ENCODE measurements at regions not wholly inside any gene's neighbourhood (a gene's known extent, or its start where the extent isn't known, plus 50 kb on each side); places are given as distances from the start of the nearest gene placed in this dataset.

GRCh38 chr7:42677751-42678699, 233.8 kb downstream of the C7orf25 start:
- H3K36me3 ChIP-seq, result no peaks in the 10 kb centered on the region
- no peaks in the 10 kb centered on the region for H3K4me1 ChIP-seq (ENCODE audit: control insufficient read depth in 1 of 2, insufficient read depth in 1 of 2, low read depth in 1 of 2, low read length in 1 of 2)
- H3K9me3 ChIP-seq, result no peaks in the 10 kb centered on the region
- TF ChIP-seq CTCF (IDR thresholded peaks at IDR 0.05), result no peak
- no peak overlapping the region for H3K27ac ChIP-seq
- H3K4me3 ChIP-seq (ENCODE audit: low read depth in 1 of 2, low read length in 1 of 2), result no peak overlapping the region
- no peaks in the 10 kb centered on the region for H3K27me3 ChIP-seq

- no peaks in the 10 kb centered on the region for H3K27me3 ChIP-seq
- TF ChIP-seq CTCF (IDR thresholded peaks at IDR 0.05), result no peak
- no peak overlapping the region for H3K27ac ChIP-seq
- H3K4me3 ChIP-seq (ENCODE audit: low read depth in 1 of 2, low read length in 1 of 2), result no peak overlapping the region
- H3K36me3 ChIP-seq, result no peaks in the 10 kb centered on the region
- H3K9me3 ChIP-seq, result no peaks in the 10 kb centered on the region
- H3K4me1 ChIP-seq (ENCODE audit: control insufficient read depth in 1 of 2, insufficient read depth in 1 of 2, low read depth in 1 of 2, low read length in 1 of 2), result no peaks in the 10 kb centered on the region
Observed at GRCh38 chr7:42674541-42674940, 237.3 kb downstream of the C7orf25 start.

- H3K4me1 ChIP-seq (ENCODE audit: control insufficient read depth in 1 of 2, insufficient read depth in 1 of 2, low read depth in 1 of 2, low read length in 1 of 2), result no peaks in the 10 kb centered on the region
- no peak overlapping the region for H3K27ac ChIP-seq
- TF ChIP-seq CTCF (IDR thresholded peaks at IDR 0.05), result no peak
- H3K9me3 ChIP-seq, result no peaks in the 10 kb centered on the region
- no peaks in the 10 kb centered on the region for H3K27me3 ChIP-seq
- no peaks in the 10 kb centered on the region for H3K36me3 ChIP-seq
- H3K4me3 ChIP-seq (ENCODE audit: low read depth in 1 of 2, low read length in 1 of 2), result no peak overlapping the region
Observed at GRCh38 chr7:42673951-42674350, 237.9 kb downstream of the C7orf25 start.

- Histone ChIP-seq H3K36me3 (no peaks in the 10 kb centered on the region), H3K27ac (no peak overlapping the region), H3K27me3 (no peaks in the 10 kb centered on the region), H3K4me1 (ENCODE audit: control insufficient read depth in 1 of 2, insufficient read depth in 1 of 2, low read depth in 1 of 2, low read length in 1 of 2) (no peaks in the 10 kb centered on the region), H3K4me3 (ENCODE audit: low read depth in 1 of 2, low read length in 1 of 2) (no peak overlapping the region), H3K9me3 (no peaks in the 10 kb centered on the region)
- TF ChIP-seq CTCF (IDR thresholded peaks at IDR 0.05), result no peak
Observed at GRCh38 chr7:42672339-42672999, 239.4 kb downstream of the C7orf25 start.

- no peak for TF ChIP-seq CTCF (IDR thresholded peaks at IDR 0.05)
- no peaks in the 10 kb centered on the region for H3K36me3 ChIP-seq
- no peak overlapping the region for H3K27ac ChIP-seq
- H3K9me3 ChIP-seq, result no peaks in the 10 kb centered on the region
- H3K4me1 ChIP-seq (ENCODE audit: control insufficient read depth in 1 of 2, insufficient read depth in 1 of 2, low read depth in 1 of 2, low read length in 1 of 2), result no peaks in the 10 kb centered on the region
- no peak overlapping the region for H3K4me3 ChIP-seq (ENCODE audit: low read depth in 1 of 2, low read length in 1 of 2)
- no peaks in the 10 kb centered on the region for H3K27me3 ChIP-seq
Observed at GRCh38 chr7:42671627-42672026, 240.2 kb downstream of the C7orf25 start.
